ENCODE measurements at regions not wholly inside any gene's neighbourhood (a gene's known extent, or its start where the extent isn't known, plus 50 kb on each side); places are given as distances from the start of the nearest gene placed in this dataset.

DNA sequence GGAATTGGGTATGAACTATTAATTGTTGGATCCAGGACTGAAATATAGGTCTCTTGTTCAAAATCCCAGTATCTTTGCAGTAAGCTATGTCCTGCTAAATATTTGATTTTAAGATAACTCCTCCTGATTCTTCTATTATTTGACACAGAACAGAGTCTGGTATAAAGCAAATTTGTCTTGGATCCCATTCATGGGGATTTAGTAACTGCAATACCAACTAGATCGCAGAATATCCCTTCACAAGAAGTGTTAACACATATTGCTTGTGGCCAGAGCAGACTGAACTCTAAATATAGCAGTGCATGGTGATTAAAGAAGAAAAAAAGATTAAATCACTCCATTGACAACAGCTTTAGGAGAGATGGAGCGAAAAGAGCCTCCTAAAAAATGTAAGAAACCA lies 68.2 kb upstream of the ARHGAP42 start:
- TF ChIP-seq, protein P1, sequence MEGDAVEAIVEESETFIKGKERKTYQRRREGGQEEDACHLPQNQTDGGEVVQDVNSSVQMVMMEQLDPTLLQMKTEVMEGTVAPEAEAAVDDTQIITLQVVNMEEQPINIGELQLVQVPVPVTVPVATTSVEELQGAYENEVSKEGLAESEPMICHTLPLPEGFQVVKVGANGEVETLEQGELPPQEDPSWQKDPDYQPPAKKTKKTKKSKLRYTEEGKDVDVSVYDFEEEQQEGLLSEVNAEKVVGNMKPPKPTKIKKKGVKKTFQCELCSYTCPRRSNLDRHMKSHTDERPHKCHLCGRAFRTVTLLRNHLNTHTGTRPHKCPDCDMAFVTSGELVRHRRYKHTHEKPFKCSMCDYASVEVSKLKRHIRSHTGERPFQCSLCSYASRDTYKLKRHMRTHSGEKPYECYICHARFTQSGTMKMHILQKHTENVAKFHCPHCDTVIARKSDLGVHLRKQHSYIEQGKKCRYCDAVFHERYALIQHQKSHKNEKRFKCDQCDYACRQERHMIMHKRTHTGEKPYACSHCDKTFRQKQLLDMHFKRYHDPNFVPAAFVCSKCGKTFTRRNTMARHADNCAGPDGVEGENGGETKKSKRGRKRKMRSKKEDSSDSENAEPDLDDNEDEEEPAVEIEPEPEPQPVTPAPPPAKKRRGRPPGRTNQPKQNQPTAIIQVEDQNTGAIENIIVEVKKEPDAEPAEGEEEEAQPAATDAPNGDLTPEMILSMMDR (IDR thresholded peaks at IDR 0.05), result no peak
- no peak for TF ChIP-seq POLR2A (IDR thresholded peaks at IDR 0.05)
